Posterior cingulate gyrus (tissue), 11 donors: ENCODE measurements at regions not wholly inside any gene's neighbourhood (a gene's known extent, or its start where the extent isn't known, plus 50 kb on each side); places are given as distances from the start of the nearest gene placed in this dataset.
A peak's percentile ranks its signal among the peaks of the same experiment; 100 is the strongest.

ENCODE experiments used
- DNase-seq, 10 donors: peaks; one replicate each; pipeline versions ENCODE4 v3.0.0 to v3.0.0-alpha.2; 2020 to 2021; ENCODE audit warnings: mixed read lengths in 3 of 10
- intact Hi-C: fragments of 100-400 bp; cut with DNase I; formaldehyde crosslinking; loops from one replicate; pipeline ENCODE4 v1.15.1; 2023

DNA sequence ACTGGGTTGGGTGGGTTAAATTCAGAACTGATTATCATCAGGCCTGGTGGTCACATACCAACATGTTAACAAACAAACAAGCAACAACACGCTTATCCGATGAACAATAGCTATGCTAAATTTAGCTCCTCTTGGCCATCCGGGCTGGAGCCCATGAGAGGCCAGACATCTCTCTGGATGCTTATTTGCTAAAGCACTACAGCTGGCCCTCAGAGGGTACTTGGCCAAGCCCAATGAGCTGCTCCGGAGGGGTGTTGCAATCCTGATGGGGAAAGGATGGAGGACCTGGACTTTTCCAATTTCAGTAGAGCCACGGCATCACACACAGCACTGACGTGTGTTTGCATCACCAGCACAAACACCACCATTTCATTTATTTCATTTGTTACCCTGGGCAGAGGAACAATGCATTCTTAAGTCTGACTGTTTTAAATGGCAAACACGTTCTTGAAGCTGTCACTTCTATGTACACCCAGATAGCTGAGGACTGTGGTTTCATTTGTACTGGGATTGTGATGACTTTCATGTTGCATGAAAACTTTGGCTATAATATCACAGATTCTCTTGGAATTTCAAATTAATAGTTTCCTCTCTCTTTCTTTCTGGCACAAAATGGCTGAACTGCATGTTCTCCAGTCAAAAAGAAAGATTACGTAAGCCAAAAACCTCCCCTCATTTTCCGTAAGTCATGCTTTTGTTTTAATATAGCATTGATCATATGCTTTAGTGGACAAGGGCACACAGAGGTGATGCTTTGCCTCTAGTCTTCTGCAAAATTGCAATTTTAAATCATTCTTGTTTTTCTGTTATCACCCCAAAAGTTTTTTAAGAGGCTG is 359.8 kb upstream of the KAZN start:
- intact Hi-C loops = no loop called here
- DNase-seq = peak in 1 of 10 donors; percentile 70

DNA sequence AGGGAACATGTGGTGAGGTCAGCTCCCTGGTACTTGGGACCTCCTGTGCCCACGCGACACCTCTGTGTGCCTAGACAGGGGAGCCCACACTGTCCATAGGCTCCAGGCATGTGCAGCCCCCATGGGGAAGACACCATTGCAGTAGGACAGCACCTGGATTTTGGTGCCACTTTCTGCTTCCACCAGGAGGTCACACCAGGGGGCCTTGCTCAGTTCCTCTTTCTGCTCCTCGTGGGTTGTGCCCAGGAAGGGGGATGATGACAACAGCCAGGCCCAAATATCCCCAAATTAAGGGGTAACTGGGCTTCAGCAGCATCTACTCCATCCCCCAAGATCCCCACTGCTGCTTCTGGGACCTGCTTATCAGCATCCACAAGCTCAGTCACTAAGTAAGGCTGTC is 358.2 kb upstream of the KAZN start:
- intact Hi-C loops = no loop called here
- DNase-seq = no peak

DNA sequence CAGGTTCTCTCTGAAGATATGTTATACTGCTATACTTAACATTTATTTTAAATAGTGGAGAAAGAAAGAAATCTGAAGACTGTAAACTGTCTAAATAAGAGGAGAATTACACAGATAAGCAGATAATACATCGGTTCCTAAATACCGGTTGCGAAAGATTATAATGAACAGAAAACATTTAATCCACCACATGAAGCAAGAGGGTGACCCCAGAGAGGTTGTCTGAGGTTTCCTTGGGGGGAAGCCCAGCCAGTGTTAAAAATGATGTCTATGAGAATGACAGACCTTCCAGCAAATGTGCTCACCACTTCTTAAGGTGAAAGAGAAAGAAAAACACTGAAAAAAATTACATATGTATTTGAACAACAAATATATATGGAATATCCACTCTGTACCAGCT is 356.4 kb upstream of the KAZN start:
- no peak for DNase-seq
- intact Hi-C loops = no loop called here

DNA sequence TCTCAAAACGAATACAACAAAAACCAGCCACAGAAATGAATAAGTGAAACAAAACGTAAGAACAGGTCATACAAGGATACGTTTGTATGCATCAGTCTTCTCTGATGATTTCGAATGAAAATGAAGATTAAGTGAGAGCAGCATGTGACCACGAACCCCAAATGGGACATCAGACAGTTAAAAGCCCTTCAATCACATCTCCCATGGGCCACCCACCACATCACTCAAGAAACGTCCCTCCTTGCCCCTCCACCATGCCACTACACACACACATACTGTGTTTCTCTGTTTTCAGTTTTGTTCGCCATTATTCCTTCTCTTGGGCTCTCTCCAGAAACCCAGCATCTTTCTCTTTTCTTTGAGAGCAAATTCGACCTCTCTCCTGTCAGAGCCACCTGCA is 355.6 kb upstream of the KAZN start:
- no peak for DNase-seq
- intact Hi-C loops = no loop called here

DNA sequence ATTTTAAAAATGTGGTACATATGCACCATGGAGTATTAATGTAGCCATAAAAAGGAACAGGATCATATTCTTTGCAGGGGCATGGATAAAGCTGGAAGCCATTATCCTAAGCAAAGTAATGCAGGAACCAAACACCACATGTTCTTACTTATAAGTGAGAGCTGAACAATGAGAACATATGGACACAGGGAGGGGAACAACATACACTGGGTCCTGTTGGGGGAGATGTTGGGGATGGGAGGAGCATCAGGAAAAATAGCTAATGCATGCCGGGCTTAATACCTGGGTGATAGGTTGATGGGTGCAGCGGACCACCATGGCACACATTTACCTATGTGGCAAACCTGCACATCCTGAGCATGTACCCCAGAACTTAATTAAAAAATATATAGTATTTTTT is 352.5 kb upstream of the KAZN start:
- DNase-seq = no peak
- intact Hi-C loops = no loop called here

DNA sequence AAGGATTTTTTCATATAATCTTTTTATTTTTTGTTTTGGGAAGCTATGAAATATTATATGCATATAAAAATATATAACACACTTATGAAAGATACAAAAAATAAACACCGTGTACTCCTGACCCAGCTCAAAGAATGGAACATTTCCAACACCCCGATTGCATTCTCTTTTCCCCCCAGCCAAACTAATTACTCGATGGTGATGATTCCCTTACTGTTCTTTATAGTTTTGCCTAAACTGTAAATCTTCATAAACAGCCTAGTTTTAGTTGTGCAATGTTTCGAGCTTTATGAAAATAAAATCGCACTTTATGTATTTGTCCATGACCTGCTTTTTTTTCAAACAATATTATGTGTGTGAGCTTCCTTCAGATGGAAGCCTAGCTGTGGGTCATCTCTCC is 352.0 kb upstream of the KAZN start:
- intact Hi-C loops = no loop called here
- DNase-seq = no peak

DNA sequence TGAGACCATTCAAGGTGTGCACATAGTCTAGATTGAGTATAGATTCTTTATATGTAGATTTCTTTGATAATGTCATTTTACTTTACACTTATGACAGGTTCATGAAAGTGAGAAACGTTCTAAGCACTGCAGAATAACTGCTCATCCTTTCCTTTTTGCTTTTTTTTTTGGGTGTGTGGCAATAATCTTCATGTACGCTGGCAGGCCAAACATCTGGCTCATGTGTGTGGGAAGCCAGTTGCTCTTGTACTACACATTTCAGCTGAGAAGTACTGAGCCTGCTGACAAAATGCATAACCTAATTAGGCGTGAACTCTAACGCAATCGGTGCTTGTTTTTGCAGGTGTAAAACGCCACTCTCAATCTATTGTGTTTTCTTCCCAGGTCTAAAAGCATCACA is 350.8 kb upstream of the KAZN start:
- DNase-seq = no peak
- intact Hi-C loops = no loop called here

DNA sequence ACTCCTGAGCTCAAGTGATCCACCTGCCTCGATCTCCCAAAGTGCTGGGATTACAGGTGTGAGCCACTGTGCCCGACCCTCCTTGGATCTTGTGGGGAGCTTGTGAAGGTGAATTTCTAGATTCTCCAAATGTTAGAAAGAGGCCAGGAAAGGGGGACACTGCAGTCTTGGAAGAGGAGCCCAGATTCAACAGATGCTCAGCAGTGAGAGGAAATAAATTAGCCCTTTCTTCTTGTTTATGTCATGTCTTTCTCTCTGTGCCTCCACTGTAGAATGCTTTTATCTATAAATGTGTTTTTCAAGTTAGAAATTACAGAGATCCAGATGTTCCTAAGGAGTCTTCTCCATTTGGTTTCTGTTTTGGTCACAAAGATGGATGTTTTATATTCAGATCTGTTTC is 346.6 kb upstream of the KAZN start:
- no peak for DNase-seq
- intact Hi-C loops = loop anchor here (10.0 kb wide), 1 partner anchor 107 kb away; no protein-coding TSS in a partner anchor

DNA sequence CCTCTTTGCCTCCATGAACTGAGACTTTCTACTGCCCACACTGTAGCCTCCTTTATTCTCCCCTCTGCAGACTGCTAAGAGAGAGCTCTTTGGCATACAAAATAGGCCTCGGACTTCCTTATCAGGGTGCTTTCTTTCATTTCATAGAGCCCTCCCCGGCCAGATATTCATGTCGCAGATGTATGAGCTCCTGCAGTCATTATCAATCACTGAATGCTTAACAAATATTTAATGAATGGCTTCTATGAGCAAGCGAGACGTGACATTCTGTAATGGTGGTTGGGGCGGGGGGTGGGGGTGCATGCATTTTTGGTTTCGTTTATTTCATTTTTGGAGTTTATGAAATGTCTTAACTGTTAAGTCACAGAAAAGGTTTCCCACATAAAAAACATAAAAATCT is 344.8 kb upstream of the KAZN start:
- DNase-seq = no peak
- intact Hi-C loops = loop anchor here (10.0 kb wide), 1 partner anchor 109 kb away; no protein-coding TSS in a partner anchor

DNA sequence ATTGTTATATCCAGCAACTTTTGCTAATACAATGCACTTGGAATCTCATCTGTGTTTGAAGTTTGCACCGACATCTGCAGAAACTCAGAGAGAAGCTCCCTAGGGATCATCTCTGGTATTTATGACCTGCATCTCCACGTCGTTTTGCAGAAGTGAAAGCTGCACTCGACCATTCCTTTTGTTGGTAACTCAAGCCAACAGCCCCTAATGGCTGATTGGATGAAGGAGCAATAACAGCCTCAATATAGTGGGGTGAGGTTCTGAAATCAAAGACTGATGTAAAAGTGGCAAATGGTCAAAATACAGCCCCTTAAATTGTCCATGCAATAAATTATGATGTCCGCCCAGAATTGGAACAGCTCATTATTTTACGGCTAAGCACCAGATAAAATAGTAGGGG is 344.2 kb upstream of the KAZN start:
- intact Hi-C loops = loop anchor here (10.0 kb wide), 1 partner anchor 109 kb away; no protein-coding TSS in a partner anchor

DNA sequence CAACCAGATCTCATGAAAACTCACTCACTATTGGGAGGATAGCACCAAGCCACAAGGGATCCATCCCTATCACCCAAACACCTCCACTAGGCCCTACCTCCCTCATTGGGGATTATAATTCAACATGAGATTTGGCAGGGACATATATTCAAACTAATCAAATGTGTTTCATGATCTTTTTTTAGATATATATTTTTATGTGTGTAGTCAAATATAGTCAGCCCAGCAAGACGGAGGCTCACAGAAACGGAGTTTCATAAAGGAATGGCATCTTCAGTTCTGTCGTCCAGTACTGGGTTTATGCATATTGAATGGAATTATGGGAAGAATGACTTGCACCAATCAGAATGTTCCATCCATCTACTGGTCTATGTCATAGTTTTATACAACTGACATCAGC is 343.3 kb upstream of the KAZN start:
- DNase-seq = no peak
- intact Hi-C loops = loop anchor here (10.0 kb wide), 1 partner anchor 110 kb away; no protein-coding TSS in a partner anchor

More for the DNA sequence above, 344.2 kb upstream of the KAZN start:
- no peak for DNase-seq

DNA sequence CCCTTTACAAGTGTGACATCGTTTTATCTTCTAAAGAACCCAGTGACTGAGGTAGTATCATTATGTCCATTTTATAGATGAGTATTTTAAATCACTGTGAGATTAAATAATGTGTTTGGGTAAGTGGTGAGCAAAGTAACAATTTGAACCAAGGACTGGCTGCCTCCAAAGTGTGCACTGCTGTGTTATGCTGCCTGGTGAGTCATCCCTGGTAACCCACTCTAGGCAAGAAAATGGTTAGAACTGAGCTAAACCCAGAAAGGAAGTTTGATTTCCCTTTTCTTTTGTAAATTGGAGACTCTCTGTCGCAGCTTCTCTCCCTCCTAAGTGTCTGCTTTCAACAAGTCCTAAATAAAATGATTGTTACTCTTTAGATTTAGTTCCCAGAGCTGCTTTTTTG is 342.8 kb upstream of the KAZN start:
- DNase-seq = no peak
- intact Hi-C loops = loop anchor here (10.0 kb wide), 1 partner anchor 111 kb away; no protein-coding TSS in a partner anchor

DNA sequence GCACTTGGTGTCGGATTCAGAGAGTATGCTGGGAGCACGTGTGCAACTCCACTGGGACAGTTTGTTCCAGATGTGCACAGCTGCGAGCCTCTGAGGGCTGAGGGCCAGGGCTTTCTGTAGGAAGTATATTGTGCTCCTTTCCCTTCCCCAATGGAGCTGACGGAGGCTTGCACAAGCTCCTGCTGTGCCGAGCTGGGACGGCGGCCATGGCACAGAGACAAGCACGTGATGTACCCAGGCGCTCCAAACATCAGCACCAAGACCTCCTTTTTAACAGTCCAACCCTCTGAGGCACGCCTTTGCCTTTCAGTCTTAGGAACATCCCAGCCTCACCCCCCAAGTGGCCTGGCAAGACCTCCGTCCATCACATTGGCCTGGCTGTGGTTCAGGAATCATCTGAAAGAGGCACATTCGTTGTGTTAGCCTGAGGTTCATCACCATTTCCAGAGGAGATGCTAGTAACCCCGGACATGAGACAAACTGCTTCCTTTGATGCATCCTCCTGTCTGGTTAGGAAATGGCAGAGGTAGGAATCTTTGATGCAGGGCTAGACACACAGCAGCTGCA is 339.2 kb upstream of the KAZN start:
- intact Hi-C loops = loop anchor here (10.0 kb wide), 1 partner anchor 114 kb away; no protein-coding TSS in a partner anchor

DNA sequence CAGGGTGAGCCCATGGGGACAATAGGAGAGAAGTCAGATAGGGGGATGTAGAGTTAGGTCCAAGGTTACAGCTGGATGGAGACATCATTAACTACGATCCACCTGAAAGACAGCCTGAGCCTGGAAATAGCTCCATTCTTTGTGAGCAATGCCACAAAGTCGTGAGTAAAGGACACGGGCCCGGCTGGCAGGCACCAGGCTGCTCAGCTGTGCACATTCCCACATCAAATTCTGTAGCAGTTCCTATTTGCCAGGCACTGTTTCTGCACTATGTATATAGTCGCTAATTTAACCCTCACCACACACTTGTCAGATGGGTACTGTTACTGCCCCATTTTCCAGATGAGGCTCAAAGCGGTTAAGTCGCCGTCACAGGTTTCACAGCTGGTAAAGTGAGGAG is 338.0 kb upstream of the KAZN start:
- intact Hi-C loops = no loop called here
- DNase-seq = no peak

More for the DNA sequence above, 339.2 kb upstream of the KAZN start:
- DNase-seq = peak; percentile 83 to 99 (median 91)

DNA sequence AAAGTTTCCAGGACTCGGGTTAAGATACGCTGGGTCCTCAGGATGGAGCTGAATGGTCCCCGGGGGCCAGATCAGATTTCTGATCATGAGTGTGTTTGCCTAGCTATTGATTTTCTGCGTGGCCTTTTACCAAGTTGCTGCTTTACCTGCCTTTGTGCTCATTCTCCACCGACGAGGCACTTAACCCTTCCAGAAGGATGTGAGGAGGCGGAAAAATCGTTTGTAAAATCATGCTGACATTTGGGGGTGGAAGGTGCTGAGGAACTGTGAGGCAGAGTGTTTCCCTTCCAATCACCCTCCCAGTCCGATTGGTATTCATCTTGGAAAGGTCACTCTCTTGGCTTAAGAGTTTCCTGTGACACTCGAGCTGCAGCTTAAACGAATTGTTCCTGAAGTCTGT is 337.1 kb upstream of the KAZN start:
- no peak for DNase-seq

DNA sequence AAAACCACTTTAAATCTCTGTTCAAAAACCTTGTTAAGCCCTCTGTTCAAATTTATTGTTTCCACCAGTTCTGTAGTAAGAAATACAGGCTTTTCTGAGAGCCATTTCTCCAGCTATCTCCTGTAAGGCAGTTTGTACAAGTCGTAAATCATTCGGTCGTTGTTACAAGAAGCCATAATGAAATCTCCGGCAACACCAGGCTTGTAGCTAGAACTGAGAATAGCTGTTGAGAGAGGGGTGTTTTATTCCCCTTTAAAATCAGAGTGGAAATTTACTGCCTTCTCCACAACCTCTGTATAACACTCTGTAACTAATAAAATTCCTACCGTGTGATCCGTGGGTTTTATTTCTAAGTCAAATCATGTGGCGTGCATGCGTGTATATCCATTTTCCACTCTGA is 335.8 kb upstream of the KAZN start:
- DNase-seq = no peak
- intact Hi-C loops = no loop called here

More for the DNA sequence above, 337.1 kb upstream of the KAZN start:
- intact Hi-C loops = no loop called here

DNA sequence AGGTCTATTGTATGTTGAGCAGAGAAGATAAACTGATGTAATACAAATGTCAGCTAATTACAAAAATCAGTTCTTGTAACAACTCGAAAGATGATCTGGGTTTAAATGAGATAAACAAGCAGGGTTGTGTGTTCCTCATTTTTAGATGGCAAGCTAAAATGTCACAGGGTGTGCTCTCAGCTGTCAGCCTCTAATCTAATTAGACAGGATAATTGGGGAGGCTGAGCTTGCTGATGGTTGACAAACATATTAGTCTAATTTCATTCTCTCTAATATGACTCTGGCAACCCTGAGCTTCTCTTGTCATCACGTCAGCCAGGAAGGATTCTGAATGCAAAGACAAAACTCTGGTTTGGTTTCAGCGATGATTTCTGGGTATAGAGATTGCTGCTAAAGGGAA is 335.3 kb upstream of the KAZN start:
- intact Hi-C loops = no loop called here
- DNase-seq = no peak

DNA sequence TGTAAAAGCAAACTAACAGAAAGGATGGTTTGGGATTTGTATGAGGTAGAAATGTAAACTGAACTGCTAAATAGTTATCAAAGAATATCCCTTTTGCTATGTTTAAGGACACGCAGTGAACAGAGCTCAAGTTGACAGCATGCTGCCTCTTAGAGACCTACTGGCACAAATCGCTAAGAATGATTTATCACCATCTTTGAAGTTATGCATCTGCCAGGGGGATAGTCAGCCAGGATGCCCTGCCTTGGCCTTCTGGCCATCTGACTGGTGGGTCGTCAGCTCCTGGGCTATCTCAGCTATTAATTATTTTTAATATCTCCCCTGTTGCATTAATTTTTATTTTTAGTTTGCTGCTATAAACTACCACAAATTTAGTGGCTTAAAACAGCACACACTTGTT is 334.8 kb upstream of the KAZN start:
- DNase-seq = no peak
- intact Hi-C loops = no loop called here

DNA sequence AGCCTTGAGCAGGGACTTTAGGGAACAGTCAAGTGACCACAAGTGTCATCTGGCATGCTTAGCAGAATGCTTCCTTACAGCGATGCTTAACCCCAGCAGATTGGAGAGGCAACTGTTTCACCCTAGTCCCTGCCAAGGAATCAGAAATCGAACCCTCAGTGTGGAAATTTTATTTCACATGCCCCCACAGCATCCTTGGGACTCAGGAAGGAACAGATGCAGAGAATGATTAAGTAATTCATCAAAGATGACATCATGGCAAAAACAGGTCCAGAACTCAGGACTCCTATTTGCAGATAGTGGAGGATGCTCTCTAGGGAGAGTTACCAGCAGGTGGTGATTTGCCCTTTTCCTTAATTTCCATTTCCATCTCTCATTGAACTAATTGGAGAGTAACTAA is 333.0 kb upstream of the KAZN start:
- DNase-seq = no peak
- intact Hi-C loops = no loop called here

DNA sequence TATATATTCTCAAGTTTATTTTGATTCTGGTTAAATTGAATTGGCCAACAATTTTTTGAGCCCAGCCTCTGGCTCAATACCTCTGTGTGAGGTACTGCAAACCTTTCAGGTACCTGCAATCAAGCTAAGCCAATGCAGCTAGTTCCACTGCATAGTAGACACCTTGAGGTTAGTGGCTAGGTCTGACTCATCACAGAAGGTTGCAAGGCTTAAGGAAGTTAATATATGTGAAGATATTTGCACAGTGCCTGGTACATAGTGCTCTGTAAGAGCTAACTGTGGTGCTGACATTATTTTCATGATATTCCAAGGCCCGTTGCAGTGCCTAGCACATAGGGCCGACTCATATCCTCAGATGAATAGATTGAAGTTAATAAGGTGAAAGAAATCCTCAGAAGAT is 330.5 kb upstream of the KAZN start:
- no peak for DNase-seq
- intact Hi-C loops = no loop called here

DNA sequence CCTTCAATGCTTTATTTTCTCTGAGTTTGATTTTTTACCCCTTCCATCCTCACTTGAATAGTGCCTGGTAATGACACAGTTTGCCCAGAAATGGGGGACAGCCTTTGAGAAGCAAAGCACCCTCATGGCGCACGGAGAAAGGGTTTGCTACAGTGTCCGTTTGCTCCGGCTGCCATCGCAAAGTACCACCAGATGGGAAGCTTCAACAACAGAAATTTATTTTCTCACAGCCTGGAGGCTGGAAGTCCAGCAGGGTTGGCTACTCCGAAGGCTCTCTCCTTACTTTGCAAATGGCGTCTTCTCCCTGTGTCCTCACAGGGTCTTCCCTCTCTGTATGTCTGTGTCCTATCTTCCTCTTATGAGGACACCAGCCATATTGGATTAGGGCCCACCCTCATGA is 327.7 kb upstream of the KAZN start:
- intact Hi-C loops = no loop called here

DNA sequence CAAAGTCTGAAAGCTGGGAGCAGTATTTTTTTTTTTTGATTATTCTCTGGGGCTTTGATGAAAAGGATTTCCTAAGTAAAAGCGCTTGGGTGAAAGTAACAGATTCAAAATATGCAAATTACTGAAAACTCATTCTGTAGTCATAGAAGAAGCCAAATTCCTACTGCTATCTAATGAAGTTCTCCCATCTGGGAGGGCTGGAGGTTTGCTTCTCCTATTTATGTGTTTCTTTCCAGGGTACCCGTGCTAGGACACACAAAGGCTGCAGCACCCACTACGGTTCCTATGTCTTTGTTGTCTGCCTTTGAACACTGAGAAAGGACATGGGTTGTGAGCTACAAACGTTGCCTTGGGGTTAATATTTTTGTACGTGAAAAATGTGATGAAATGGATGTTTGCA is 324.7 kb upstream of the KAZN start:
- intact Hi-C loops = no loop called here
- DNase-seq = no peak

More for the DNA sequence above, 327.7 kb upstream of the KAZN start:
- no peak for DNase-seq
